Thyroid gland (tissue), 4 donors: ENCODE measurements at regions not wholly inside any gene's neighbourhood (a gene's known extent, or its start where the extent isn't known, plus 50 kb on each side); places are given as distances from the start of the nearest gene placed in this dataset.

Experiments
- POLR2A ChIP-seq, 2 donors: fragments of 450-650 bp; IDR thresholded peaks; one replicate each; pipeline ENCODE4 v1.6.1; 2017; ENCODE audit warnings: antibody characterized with exemption in 2 of 2, mild to moderate bottlenecking in 2 of 2, moderate library complexity in 1 of 2
- TF ChIP-seq, protein P1 (sequence below), 6 experiments: fragments of 200-600 bp in 3 of 6; fragments of 450-650 bp in 3 of 6; sonication (generic) in 3 of 6; IDR thresholded peaks; one replicate each; pipeline ENCODE4 v1.5.1; 2016 to 2019; ENCODE audit warnings: antibody characterized with exemption in 6 of 6, mild to moderate bottlenecking in 2 of 6, inconsistent platforms in 1 of 6, moderate library complexity in 1 of 6

DNA sequence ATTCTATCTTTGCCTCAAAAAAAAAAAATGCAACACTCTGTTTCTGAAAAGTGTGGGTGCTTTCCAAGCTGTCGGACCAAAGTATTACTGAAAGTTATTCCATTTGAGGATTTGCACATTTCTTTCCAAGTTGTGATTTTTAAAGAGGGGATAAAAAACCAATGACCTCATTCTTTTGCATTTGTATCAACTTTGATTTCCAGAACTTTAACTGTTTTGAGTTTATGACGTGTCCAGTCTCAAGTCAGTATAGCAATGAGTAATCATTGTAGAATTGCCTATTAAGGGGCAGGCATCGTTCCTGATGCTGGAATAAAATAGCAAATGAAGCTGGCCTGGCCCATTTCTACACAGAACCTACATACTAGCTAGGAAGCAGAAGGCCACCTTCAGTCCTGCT, 229.6 kb upstream of the RBFOX1 start:
- TF ChIP-seq, protein P1, sequence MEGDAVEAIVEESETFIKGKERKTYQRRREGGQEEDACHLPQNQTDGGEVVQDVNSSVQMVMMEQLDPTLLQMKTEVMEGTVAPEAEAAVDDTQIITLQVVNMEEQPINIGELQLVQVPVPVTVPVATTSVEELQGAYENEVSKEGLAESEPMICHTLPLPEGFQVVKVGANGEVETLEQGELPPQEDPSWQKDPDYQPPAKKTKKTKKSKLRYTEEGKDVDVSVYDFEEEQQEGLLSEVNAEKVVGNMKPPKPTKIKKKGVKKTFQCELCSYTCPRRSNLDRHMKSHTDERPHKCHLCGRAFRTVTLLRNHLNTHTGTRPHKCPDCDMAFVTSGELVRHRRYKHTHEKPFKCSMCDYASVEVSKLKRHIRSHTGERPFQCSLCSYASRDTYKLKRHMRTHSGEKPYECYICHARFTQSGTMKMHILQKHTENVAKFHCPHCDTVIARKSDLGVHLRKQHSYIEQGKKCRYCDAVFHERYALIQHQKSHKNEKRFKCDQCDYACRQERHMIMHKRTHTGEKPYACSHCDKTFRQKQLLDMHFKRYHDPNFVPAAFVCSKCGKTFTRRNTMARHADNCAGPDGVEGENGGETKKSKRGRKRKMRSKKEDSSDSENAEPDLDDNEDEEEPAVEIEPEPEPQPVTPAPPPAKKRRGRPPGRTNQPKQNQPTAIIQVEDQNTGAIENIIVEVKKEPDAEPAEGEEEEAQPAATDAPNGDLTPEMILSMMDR (IDR thresholded peaks at IDR 0.05): no peak
- no peak for TF ChIP-seq POLR2A (IDR thresholded peaks at IDR 0.05)
